Colonic mucosa (tissue), 4 donors: ENCODE measurements at regions not wholly inside any gene's neighbourhood (a gene's known extent, or its start where the extent isn't known, plus 50 kb on each side); places are given as distances from the start of the nearest gene placed in this dataset.

Experiments used
- DNase-seq: peaks from one replicate; pipeline ENCODE4 v3.0.0-alpha.2; 2020
- H3K27ac ChIP-seq: fragments of 200-600 bp; one replicate; pipeline ENCODE4 v1.8.0; 2021
- H3K27me3 ChIP-seq: fragments of 200-600 bp; one replicate; pipeline ENCODE4 v1.8.0; 2021
- H3K36me3 ChIP-seq: fragments of 200-600 bp; one replicate; pipeline ENCODE4 v1.8.0; 2021
- H3K4me1 ChIP-seq: fragments of 200-600 bp; one replicate; pipeline ENCODE4 v1.8.0; 2021; ENCODE audit warnings: mild to moderate bottlenecking
- H3K4me3 ChIP-seq: fragments of 200-600 bp; one replicate; pipeline ENCODE4 v1.8.0; 2021
- H3K9ac ChIP-seq, 2 donors: one replicate each; pipeline ENCODE4 v1.7.0; 2013; ENCODE audit warnings: control low read depth in 2 of 2, low read depth in 2 of 2, low read length in 2 of 2
- H3K9me3 ChIP-seq: fragments of 200-600 bp; one replicate; pipeline ENCODE4 v1.8.0; 2021
- intact Hi-C: fragments of 100-400 bp; cut with DNase I; formaldehyde crosslinking; loops from one replicate; pipeline ENCODE4 v1.14.1; 2022
- TF ChIP-seq, protein P1 (sequence below): fragments of 200-600 bp; IDR thresholded peaks from one replicate; pipeline ENCODE4 v1.8.0; 2022; ENCODE audit warnings: antibody characterized with exemption, mild to moderate bottlenecking
- donor health status: healthy.
- donor health status: DM: no; HTN: no; CAD: no.
- donor health status: DM: no; HTN: no; CAD: no.

DNA sequence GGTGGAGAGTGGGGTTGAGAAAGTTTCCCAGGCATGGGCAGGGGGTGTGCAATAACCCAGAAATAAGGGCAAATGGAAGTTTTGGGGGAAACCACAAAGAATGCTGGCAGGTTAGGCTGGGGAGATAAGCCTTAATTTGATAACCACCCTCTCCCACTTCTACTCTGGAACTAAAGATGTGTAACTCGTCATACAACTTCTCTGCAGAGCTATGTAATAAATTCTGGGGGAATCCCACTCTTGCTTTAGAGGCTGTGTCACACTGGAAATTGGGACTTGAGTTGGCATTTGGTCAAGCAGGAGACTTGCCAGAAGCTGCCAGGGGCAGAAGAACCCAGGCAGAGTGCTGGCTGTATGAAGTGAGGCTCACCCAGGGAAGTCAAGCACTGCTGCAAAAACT, 170.9 kb upstream of the CPEB2 start:
- DNase-seq: no peak
- H3K9ac ChIP-seq: no peak overlapping the region
- H3K27me3 ChIP-seq: no peaks in the 10 kb centered on the region
- H3K36me3 ChIP-seq: no peaks in the 10 kb centered on the region
- TF ChIP-seq, protein P1, sequence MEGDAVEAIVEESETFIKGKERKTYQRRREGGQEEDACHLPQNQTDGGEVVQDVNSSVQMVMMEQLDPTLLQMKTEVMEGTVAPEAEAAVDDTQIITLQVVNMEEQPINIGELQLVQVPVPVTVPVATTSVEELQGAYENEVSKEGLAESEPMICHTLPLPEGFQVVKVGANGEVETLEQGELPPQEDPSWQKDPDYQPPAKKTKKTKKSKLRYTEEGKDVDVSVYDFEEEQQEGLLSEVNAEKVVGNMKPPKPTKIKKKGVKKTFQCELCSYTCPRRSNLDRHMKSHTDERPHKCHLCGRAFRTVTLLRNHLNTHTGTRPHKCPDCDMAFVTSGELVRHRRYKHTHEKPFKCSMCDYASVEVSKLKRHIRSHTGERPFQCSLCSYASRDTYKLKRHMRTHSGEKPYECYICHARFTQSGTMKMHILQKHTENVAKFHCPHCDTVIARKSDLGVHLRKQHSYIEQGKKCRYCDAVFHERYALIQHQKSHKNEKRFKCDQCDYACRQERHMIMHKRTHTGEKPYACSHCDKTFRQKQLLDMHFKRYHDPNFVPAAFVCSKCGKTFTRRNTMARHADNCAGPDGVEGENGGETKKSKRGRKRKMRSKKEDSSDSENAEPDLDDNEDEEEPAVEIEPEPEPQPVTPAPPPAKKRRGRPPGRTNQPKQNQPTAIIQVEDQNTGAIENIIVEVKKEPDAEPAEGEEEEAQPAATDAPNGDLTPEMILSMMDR: no peak
- H3K9me3 ChIP-seq: no peaks in the 10 kb centered on the region
- no peak overlapping the region for H3K4me3 ChIP-seq
- intact Hi-C loops: no loop called here
- no peaks in the 10 kb centered on the region for H3K4me1 ChIP-seq
- no peak overlapping the region for H3K27ac ChIP-seq

DNA sequence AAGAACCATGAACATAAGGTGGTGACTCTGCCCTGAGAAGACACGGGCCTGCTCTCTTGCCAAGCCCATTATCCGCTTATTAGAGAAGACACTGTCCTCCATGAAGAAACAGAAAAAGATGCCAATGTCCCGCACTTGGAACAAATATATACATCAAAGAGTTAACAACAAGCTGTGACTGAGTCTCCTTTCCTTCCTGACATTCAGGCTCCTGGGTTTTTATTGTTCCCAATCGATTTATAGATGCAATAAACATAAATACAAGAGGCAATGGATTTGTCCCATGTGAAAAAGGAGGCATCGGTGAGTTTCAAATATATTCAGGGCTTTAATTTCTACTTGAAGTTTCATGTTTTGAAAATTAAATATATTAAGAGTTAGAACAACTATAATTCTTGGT, 169.2 kb upstream of the CPEB2 start:
- no peaks in the 10 kb centered on the region for H3K36me3 ChIP-seq
- intact Hi-C loops: no loop called here
- no peak overlapping the region for H3K4me3 ChIP-seq
- no peak overlapping the region for H3K27ac ChIP-seq
- TF ChIP-seq, protein P1: no peak
- H3K4me1 ChIP-seq: no peaks in the 10 kb centered on the region
- H3K27me3 ChIP-seq: no peaks in the 10 kb centered on the region
- no peaks in the 10 kb centered on the region for H3K9me3 ChIP-seq
- DNase-seq: no peak
- H3K9ac ChIP-seq: no peak overlapping the region

DNA sequence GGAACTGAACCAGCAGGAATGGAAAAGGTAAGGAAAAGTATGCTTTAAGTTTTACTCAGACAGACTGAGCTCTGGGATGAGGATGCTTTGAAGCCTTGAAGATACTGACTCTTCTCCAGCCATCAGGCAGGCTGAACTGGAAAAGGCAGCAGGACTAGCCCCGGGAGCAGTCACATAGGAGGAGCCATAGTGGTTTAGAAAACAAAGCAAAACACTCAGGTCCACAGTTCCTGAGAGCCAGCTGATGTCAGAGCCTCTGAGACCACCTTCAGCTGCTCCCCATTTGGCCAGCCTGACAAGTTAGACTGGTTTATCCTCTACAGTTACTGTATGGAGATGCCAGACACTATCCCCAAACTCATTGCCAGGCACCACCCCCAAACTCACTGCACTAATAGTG, 167.9 kb upstream of the CPEB2 start:
- H3K27me3 ChIP-seq: no peaks in the 10 kb centered on the region
- H3K27ac ChIP-seq: no peak overlapping the region
- no peaks in the 10 kb centered on the region for H3K4me1 ChIP-seq
- H3K9me3 ChIP-seq: no peaks in the 10 kb centered on the region
- no peak overlapping the region for H3K9ac ChIP-seq
- no peak for DNase-seq
- intact Hi-C loops: no loop called here
- TF ChIP-seq, protein P1: no peak
- H3K4me3 ChIP-seq: no peak overlapping the region
- no peaks in the 10 kb centered on the region for H3K36me3 ChIP-seq

DNA sequence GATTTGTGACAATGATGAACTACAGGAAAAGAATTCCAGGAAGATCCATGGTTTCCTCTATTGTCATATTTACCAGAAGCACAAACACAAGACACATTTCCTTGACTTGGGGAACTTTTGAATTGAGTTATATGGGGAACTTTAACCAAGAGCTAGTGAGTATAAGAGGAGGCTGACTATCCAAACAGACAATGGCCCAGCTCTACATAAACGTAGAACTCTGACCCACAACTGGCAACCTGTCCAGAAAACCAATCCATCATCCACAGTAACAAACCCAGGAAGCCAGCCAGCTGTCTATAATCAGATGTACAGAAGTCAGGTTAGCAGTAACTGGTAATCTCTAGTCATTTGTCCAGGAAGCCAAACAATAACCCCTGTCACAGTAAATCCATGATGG, 167.0 kb upstream of the CPEB2 start:
- Histone ChIP-seq H3K36me3 (no peaks in the 10 kb centered on the region), H3K4me3 (no peak overlapping the region), H3K9ac (no peak overlapping the region), H3K4me1 (no peaks in the 10 kb centered on the region), H3K27ac (no peak overlapping the region), H3K27me3 (no peaks in the 10 kb centered on the region), H3K9me3 (no peaks in the 10 kb centered on the region)
- no peak for DNase-seq
- TF ChIP-seq, protein P1: no peak
- intact Hi-C loops: no loop called here

DNA sequence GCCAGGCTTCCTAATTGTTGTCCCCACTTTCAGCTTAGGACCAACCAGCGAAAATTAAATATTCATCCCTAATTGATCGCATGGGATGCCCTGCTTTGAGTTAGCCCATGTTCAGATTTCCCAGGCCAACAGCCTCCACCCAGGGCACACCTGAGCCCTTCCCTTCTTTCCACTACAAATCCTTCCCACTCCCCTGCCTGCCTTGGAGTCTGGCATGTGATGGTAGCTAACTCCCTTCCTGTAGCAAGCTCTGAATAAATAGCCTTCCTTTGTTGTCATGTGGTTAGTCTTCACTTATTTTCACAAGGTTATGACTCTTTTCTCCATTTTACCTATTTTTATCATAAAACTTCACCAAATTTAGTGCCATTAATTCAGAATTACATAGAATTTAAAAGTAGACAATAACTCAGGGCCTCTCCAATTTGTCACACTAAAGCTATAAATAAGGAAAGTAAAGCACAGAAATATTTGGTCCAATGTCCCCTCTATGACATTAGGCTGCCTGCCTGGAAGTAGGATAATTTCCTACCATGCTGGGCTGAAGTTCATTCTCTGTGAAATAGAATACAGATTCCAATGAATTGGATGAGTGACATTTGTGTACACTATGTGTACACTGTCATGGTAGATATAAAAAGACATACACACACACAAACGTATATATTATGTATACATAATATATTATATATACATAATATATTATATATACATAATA, 166.4 kb upstream of the CPEB2 start:
- no peak overlapping the region for H3K27ac ChIP-seq
- no peak for DNase-seq
- intact Hi-C loops: no loop called here
- H3K4me1 ChIP-seq: no peaks in the 10 kb centered on the region
- no peaks in the 10 kb centered on the region for H3K9me3 ChIP-seq
- no peaks in the 10 kb centered on the region for H3K27me3 ChIP-seq
- no peak overlapping the region for H3K4me3 ChIP-seq
- TF ChIP-seq, protein P1: no peak
- no peak overlapping the region for H3K9ac ChIP-seq
- no peaks in the 10 kb centered on the region for H3K36me3 ChIP-seq
